Epithelial cell of esophagus (primary cell): ENCODE measurements at regions not wholly inside any gene's neighbourhood (a gene's known extent, or its start where the extent isn't known, plus 50 kb on each side); places are given as distances from the start of the nearest gene placed in this dataset.

Source experiments
- DNase-seq: peaks from one replicate; pipeline ENCODE4 v3.0.0; 2010; ENCODE audit warnings: low read depth
- H3K4me3 ChIP-seq: 2 replicates; pipeline ENCODE4 v1.5.1; 2011; ENCODE audit warnings: mild to moderate bottlenecking, low read length, control low read depth
- CTCF ChIP-seq: IDR thresholded peaks from 2 replicates; pipeline ENCODE4 v1.5.1; 2011; ENCODE audit warnings: low read depth, mild to moderate bottlenecking, low read length, control low read depth, inconsistent platforms; ENCODE audit not compliant: insufficient read depth; ENCODE audit errors: missing control alignments

DNA sequence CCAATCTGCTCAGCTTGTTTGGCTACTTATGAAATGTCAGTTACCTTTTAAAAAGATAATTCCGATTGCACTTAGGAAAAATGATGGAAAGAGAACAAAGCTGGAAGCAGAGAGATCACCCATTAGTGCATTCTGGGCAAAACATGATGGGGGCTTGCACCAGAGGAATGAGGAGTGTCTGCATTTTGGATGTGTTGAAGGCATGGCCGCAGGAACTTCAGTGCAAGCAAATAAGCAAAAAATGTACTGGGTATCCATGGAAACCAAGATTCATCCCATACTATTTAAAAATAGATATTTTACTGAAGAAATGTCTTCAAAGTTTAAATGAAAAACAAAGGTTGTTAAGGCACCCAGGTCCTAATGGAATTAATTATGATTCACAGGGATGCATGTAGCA is 655.0 kb downstream of the POM121L12 start:
- DNase-seq = no peak
- TF ChIP-seq CTCF = no peak
- no peak overlapping the region for H3K4me3 ChIP-seq

GRCh38 chr7:53697913-53698312 is 662.5 kb downstream of the POM121L12 start:
- TF ChIP-seq CTCF = no peak
- no peak overlapping the region for H3K4me3 ChIP-seq
- peak; percentile 10 for DNase-seq

- H3K4me3 ChIP-seq = no peak overlapping the region
- no peak for DNase-seq
- no peak for TF ChIP-seq CTCF
Observed at GRCh38 chr7:53699215-53699837, 663.9 kb downstream of the POM121L12 start.

DNA sequence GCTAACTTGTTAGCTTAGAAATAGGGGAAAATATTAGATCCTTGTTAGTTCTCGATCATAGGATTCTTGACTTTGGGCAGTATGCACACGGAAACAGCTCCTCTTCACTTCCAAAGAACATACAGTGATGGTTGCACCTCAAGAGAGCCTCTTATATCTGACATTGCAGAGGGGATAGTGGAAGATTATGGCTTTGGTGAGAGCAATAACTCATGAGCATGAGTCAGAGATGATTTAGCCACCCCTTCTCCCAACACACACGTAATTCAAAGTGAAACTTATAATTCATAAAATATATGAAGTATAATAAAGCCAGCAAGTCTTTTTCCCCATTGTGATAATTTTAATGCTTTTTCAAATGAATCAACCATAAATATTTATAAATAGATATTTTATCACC is 683.7 kb downstream of the POM121L12 start:
- DNase-seq = peak; percentile 20
- TF ChIP-seq CTCF = no peak
- H3K4me3 ChIP-seq = no peak overlapping the region

GRCh38 chr7:53740971-53741370 is 705.5 kb downstream of the POM121L12 start:
- no peak overlapping the region for H3K4me3 ChIP-seq
- DNase-seq = no peak
- no peak for TF ChIP-seq CTCF

DNA sequence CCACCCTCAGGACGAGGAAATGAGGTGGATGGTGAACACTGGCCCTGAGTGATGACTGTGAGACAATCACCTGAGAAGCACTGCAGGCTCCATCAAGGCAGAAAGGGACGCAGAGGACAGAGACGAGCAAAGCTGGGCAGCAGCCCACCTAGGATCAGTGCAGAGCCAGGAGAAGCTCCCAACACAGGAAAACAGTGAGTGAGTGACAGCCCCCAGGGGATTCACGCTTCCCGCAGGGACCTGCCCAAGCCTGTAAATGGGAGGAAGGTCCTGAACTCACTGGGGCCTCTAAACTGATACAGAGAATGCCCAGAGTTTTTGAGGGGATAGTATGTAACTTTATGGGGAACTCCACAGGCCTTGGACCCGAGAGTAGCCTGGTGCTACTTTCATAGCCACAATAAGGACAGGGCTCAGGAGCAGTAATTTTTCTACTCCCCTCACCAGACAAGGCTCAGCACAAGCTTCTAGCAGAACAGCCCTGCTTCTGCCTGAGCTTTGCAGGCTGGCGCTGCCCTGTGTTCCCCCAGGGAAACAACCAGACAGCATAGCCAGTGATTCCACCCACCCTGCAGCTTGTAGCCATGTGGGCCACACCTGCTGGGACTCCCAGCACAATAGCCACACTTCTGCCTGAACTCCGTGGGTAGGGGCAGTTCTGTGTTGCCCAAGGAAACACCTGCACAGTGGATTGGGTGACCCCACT is 708.4 kb downstream of the POM121L12 start:
- DNase-seq = peak; percentile 1
- no peak for TF ChIP-seq CTCF
- no peak overlapping the region for H3K4me3 ChIP-seq

- peak; percentile 46 for TF ChIP-seq CTCF
- no peak overlapping the region for H3K4me3 ChIP-seq
- peak; percentile 78 for DNase-seq
Observed at GRCh38 chr7:53744403-53744760, 708.9 kb downstream of the POM121L12 start.
